ENCODE measurements at regions not wholly inside any gene's neighbourhood (a gene's known extent, or its start where the extent isn't known, plus 50 kb on each side); places are given as distances from the start of the nearest gene placed in this dataset.

DNA sequence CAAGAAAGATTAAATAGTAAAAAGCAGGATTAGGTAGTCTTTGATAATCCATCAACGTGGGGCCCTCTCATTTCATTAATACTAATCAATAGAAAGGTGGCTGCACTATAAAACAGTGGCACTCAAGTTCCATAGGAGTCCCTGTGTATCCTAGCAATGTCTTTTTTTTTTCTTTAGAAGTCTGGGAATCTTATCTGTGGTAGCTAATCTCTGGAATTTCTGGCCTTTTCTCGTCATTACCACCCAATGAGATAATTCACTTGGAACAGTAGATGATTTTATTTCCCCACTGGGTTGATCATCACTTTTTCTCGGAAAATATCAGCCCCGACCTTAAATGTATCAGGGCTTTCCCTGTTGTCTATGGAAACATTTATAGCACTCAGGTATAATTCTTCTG, 86.8 kb upstream of the CDH6 start:
- no peak for DNase-seq (ENCODE audit: low spot score in 2 of 2)
- Histone ChIP-seq H3K4me3 (no peak overlapping the region), H3K27ac (no peak overlapping the region), H3K36me3 (no peaks in the 10 kb centered on the region), H3K27me3 (no peaks in the 10 kb centered on the region), H3K4me1 (no peaks in the 10 kb centered on the region), H3K9me3 (no peaks in the 10 kb centered on the region)
- TF ChIP-seq POLR2AphosphoS5 (IDR thresholded peaks at IDR 0.05): no peak
- no peak for TF ChIP-seq POLR2A (IDR thresholded peaks at IDR 0.05)
- TF ChIP-seq, protein P1, sequence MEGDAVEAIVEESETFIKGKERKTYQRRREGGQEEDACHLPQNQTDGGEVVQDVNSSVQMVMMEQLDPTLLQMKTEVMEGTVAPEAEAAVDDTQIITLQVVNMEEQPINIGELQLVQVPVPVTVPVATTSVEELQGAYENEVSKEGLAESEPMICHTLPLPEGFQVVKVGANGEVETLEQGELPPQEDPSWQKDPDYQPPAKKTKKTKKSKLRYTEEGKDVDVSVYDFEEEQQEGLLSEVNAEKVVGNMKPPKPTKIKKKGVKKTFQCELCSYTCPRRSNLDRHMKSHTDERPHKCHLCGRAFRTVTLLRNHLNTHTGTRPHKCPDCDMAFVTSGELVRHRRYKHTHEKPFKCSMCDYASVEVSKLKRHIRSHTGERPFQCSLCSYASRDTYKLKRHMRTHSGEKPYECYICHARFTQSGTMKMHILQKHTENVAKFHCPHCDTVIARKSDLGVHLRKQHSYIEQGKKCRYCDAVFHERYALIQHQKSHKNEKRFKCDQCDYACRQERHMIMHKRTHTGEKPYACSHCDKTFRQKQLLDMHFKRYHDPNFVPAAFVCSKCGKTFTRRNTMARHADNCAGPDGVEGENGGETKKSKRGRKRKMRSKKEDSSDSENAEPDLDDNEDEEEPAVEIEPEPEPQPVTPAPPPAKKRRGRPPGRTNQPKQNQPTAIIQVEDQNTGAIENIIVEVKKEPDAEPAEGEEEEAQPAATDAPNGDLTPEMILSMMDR (IDR thresholded peaks at IDR 0.05): no peak
- intact Hi-C loops (cut with DNase I; ENCODE audit: low total_unique reads): no loop called here

DNA sequence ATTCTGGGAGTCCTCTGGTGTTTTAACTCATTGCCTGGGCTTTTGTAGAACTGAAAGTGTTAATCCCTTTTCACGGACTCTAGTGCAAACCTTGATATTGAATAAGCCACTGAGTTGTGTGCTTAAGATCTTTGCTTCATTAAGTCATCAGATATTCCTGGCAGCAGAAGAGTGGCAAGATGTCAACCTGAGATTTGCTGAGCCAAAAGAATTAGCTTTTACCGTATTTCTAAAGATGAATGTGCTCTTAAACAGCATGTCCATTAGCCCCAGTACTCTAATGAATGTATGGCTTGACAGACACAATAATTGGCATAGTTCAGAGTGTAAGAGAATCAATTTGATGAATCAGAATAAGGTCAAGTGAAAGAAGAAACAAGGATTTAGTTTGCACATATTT, 87.2 kb upstream of the CDH6 start:
- DNase-seq (ENCODE audit: low spot score in 2 of 2): no peak

DNA sequence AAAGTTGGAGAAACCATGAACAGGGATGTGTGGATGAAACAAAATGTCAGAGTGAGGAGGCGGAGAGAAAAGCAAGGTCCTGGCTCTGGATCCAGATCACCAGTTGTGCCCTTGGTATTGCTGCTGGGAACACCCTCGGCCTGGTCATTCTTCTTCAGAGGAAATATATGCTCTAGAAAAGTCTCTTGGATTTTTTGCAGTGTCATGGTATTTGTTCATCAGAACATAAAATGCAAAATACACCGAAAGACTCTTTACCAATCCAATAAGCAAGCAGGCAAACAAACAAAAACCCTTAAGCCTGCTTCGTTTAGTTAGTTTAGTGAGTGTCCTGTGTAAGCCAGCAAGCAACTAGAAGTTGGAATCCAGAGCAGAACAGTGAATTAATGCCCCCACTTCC, 88.7 kb upstream of the CDH6 start:
- no peak overlapping the region for H3K27ac ChIP-seq
- H3K4me3 ChIP-seq: no peak overlapping the region
- H3K9me3 ChIP-seq: no peaks in the 10 kb centered on the region
- no peak for TF ChIP-seq POLR2A (IDR thresholded peaks at IDR 0.05)
- TF ChIP-seq POLR2AphosphoS5 (IDR thresholded peaks at IDR 0.05): no peak
- TF ChIP-seq, protein P1 (IDR thresholded peaks at IDR 0.05): no peak
- no peaks in the 10 kb centered on the region for H3K36me3 ChIP-seq
- no peaks in the 10 kb centered on the region for H3K27me3 ChIP-seq
- intact Hi-C loops (cut with DNase I; ENCODE audit: low total_unique reads): no loop called here
- no peaks in the 10 kb centered on the region for H3K4me1 ChIP-seq
- no peak for DNase-seq (ENCODE audit: low spot score in 2 of 2)

More for the DNA sequence above, 87.2 kb upstream of the CDH6 start:
- Histone ChIP-seq H3K4me1 (no peaks in the 10 kb centered on the region), H3K9me3 (no peaks in the 10 kb centered on the region), H3K27ac (no peak overlapping the region), H3K27me3 (no peaks in the 10 kb centered on the region), H3K4me3 (no peak overlapping the region), H3K36me3 (no peaks in the 10 kb centered on the region)
- intact Hi-C loops (cut with DNase I; ENCODE audit: low total_unique reads): no loop called here
- TF ChIP-seq POLR2A (IDR thresholded peaks at IDR 0.05) (no peak), POLR2AphosphoS5 (IDR thresholded peaks at IDR 0.05) (no peak)
- TF ChIP-seq, protein P1 (IDR thresholded peaks at IDR 0.05): no peak

DNA sequence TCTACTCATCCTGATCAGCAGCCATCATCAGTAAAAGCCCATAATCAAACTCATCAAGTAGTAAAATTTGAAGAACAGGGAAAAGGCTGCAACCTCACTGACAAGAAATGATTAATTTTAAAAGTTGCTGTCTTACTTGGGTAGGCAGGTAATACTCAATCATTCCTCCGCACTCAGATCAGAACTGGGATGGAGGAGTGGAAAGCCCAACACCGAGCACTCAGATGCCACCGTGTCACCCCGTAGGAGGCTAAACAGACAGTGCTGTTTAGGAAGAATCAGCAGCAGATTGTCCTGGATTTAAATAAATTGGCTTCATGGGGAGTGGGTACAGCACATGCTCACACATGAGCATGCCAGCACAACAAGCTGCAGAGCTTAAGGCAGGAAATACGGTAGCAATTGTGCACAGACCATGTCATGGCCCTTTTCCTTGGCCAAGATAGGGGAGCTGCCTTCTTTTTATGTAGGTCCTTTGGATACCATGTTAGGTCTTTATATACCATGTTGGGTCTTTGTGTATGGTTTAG, 92.6 kb upstream of the CDH6 start:
- H3K36me3 ChIP-seq: no peaks in the 10 kb centered on the region
- no peak overlapping the region for H3K4me3 ChIP-seq
- TF ChIP-seq POLR2A (IDR thresholded peaks at IDR 0.05) (no peak), POLR2AphosphoS5 (IDR thresholded peaks at IDR 0.05) (no peak)
- TF ChIP-seq, protein P1 (IDR thresholded peaks at IDR 0.05): no peak
- H3K9me3 ChIP-seq: no peaks in the 10 kb centered on the region
- no peaks in the 10 kb centered on the region for H3K4me1 ChIP-seq
- intact Hi-C loops (cut with DNase I; ENCODE audit: low total_unique reads): no loop called here
- H3K27ac ChIP-seq: no peak overlapping the region
- no peaks in the 10 kb centered on the region for H3K27me3 ChIP-seq
- no peak for DNase-seq (ENCODE audit: low spot score in 2 of 2)

DNA sequence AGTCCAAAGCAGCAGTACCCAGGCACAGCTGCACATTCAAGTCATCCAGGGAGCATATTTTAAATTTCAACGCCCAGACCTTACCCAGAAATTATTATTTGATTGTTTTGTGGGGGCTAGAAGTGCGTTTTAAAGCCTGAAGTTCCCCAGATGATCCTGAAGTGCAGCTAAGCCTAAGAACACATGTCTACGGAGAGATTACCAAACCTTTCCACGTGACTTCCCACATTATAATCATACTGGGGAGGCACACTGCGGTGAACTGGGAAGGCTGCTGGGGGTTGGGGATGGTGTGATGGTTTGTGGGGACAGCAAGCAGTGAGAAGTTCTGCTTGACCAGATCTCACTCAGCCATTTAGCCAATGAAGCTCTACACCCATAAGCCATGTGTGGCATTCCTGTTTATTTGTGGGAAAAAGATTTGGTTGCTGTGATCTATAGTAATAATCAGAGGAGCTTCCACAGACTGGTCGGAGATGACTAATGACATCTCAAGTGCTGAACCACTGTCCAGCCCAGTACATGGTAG, 93.4 kb upstream of the CDH6 start:
- H3K4me3 ChIP-seq: no peak overlapping the region
- no peak for DNase-seq (ENCODE audit: low spot score in 2 of 2)
- TF ChIP-seq, protein P1 (IDR thresholded peaks at IDR 0.05): no peak
- no peaks in the 10 kb centered on the region for H3K9me3 ChIP-seq
- intact Hi-C loops (cut with DNase I; ENCODE audit: low total_unique reads): no loop called here
- no peaks in the 10 kb centered on the region for H3K27me3 ChIP-seq
- H3K4me1 ChIP-seq: no peaks in the 10 kb centered on the region
- no peaks in the 10 kb centered on the region for H3K36me3 ChIP-seq
- no peak overlapping the region for H3K27ac ChIP-seq
